HCT116 (cell line): ENCODE measurements at regions not wholly inside any gene's neighbourhood (a gene's known extent, or its start where the extent isn't known, plus 50 kb on each side); places are given as distances from the start of the nearest gene placed in this dataset.

Source experiments
- ATAC-seq: fragments of 200-7000 bp; cut with Tn5 transposase; 2 replicates; pipeline ENCODE4 v1.9.1; 2020; ENCODE audit warnings: mild to moderate bottlenecking, moderate library complexity
- BruUV-seq: library from RNA; stranded (reverse); fragments of 400-500 nt; replicated peaks from 2 replicates; lab custom pipeline; 2021; lab: Mats Ljungman, UMichigan
- CTCF ChIA-PET: fragments of 300-600 bp; sonication (Branson Sonifier 250); formaldehyde crosslinking; loops from one replicate; lab custom pipeline; 2021; ENCODE audit warnings: antibody characterized with exemption; lab: Charles Lee
- POLR2A ChIA-PET: fragments of 300-600, 350-600 bp; sonication (Branson Sonifier 250); formaldehyde crosslinking; loops from one replicate; lab custom pipeline; 2021; ENCODE audit warnings: antibody characterized with exemption; lab: Charles Lee
- RAD21 ChIA-PET, 2 experiments: fragments of 300-600 bp; sonication (Branson Sonifier 250); formaldehyde crosslinking; loops; one replicate each; lab custom pipeline; 2023; ENCODE audit warnings: low total read pairs in 2 of 2; ENCODE audit not compliant: uncharacterized antibody in 2 of 2, unreplicated experiment in 2 of 2, low non-redundant PET in 1 of 2; lab: Charles Lee
- DNase-seq: peaks from one replicate; pipeline ENCODE4 v3.0.0-alpha.2; 2010; ENCODE audit warnings: low read depth, low spot score
- H2AFZ ChIP-seq: fragments of 200-600 bp; shearing (Covaris generic), sonication (generic); 2 replicates; pipeline ENCODE4 v1.6.1; 2017; ENCODE audit warnings: low read depth, mixed run types, mixed read lengths, antibody characterized with exemption, low read length; ENCODE audit not compliant: poor library complexity, severe bottlenecking
- H3K27ac ChIP-seq: 2 replicates; pipeline ENCODE4 v1.5.1; 2012; ENCODE audit warnings: low read depth, low read length
- H3K27me3 ChIP-seq: fragments of 200-600 bp; sonication (generic); 2 replicates; pipeline ENCODE4 v1.6.1; 2016; ENCODE audit warnings: mixed run types, low read length, mixed read lengths; ENCODE audit not compliant: insufficient read depth
- H3K36me3 ChIP-seq, 2 experiments: fragments of 200-500 bp in 1 of 2; fragments of 200-600 bp in 1 of 2; sonication (Bioruptor generic) in 1 of 2; sonication (generic) in 1 of 2; 2 replicates each; pipeline versions ENCODE4 v1.5.1 to v1.6.1; 2014 to 2016; ENCODE audit warnings: low read length in 2 of 2, inconsistent platforms in 1 of 2, mixed read lengths in 1 of 2, mixed run types in 1 of 2; ENCODE audit not compliant: insufficient read depth in 2 of 2, control insufficient read depth in 1 of 2
- H3K4me1 ChIP-seq, 2 experiments: fragments of 200-600 bp in 1 of 2; sonication (generic) in 1 of 2; 2 replicates each; pipeline versions ENCODE4 v1.5.1 to v1.6.1; 2012 to 2017; ENCODE audit warnings: low read length in 2 of 2, inconsistent platforms in 1 of 2, mild to moderate bottlenecking in 1 of 2, mixed read lengths in 1 of 2, mixed run types in 1 of 2, moderate library complexity in 1 of 2; ENCODE audit not compliant: insufficient read depth in 2 of 2, control insufficient read depth in 1 of 2
- H3K4me2 ChIP-seq: fragments of 200-600 bp; sonication (generic); 2 replicates; pipeline ENCODE4 v1.6.1; 2017; ENCODE audit warnings: mixed run types, low read length, mixed read lengths
- H3K4me3 ChIP-seq, 2 experiments: fragments of 200-600 bp in 1 of 2; sonication (generic) in 1 of 2; replicated peaks in 1 of 2; 2 replicates each; pipeline ENCODE4 v1.5.1; 2011 to 2016; ENCODE audit warnings: low read length in 2 of 2, control low read depth in 1 of 2, low read depth in 1 of 2, mild to moderate bottlenecking in 1 of 2, mixed read lengths in 1 of 2, mixed run types in 1 of 2
- H3K79me2 ChIP-seq: fragments of 200-600 bp; sonication (generic); 2 replicates; pipeline ENCODE4 v1.6.1; 2017; ENCODE audit warnings: mild to moderate bottlenecking, mixed run types, low read length, moderate library complexity, mixed read lengths; ENCODE audit not compliant: insufficient read depth
- H3K9ac ChIP-seq: fragments of 200-600 bp; sonication (generic); 2 replicates; pipeline ENCODE4 v1.6.1; 2016; ENCODE audit warnings: low read length, mixed read lengths
- H3K9me2 ChIP-seq: fragments of 200-600 bp; sonication (generic), shearing (Covaris generic); 2 replicates; pipeline ENCODE4 v1.6.1; 2017; ENCODE audit warnings: mixed run types, mild to moderate bottlenecking, moderate library complexity; ENCODE audit not compliant: insufficient read depth
- H3K9me3 ChIP-seq, 2 experiments: fragments of 200-500 bp in 1 of 2; fragments of 200-600 bp in 1 of 2; sonication (Bioruptor generic) in 1 of 2; sonication (generic) in 1 of 2; 2 replicates each; pipeline ENCODE4 v1.6.1; 2014 to 2017; ENCODE audit warnings: low read length in 2 of 2, mixed read lengths in 2 of 2, inconsistent platforms in 1 of 2, low read depth in 1 of 2, mild to moderate bottlenecking in 1 of 2, mixed run types in 1 of 2, moderate library complexity in 1 of 2; ENCODE audit not compliant: control insufficient read depth in 1 of 2, insufficient read depth in 1 of 2
- H4K20me1 ChIP-seq: fragments of 200-600 bp; sonication (generic), shearing (Covaris generic); 2 replicates; pipeline ENCODE4 v1.6.1; 2017; ENCODE audit warnings: mixed run types, mild to moderate bottlenecking, moderate library complexity; ENCODE audit not compliant: insufficient read depth
- ATF3 ChIP-seq: IDR thresholded peaks from 2 replicates; pipeline ENCODE4 v1.6.1; 2012
- CEBPB ChIP-seq: IDR thresholded peaks from 2 replicates; pipeline ENCODE4 v1.6.1; 2012; ENCODE audit warnings: low read depth
- CTCF ChIP-seq, 3 experiments: fragments of 200-600 bp in 1 of 3; sonication (generic) in 1 of 3; IDR thresholded peaks in 2 of 3; conservative IDR thresholded peaks in 1 of 3; 2 replicates each; pipeline ENCODE4 v1.5.1; 2012 to 2017; ENCODE audit warnings: low read depth in 2 of 3, low read length in 2 of 3, antibody characterized with exemption in 1 of 3, borderline replicate concordance in 1 of 3, control low read depth in 1 of 3, mild to moderate bottlenecking in 1 of 3, mixed read lengths in 1 of 3, mixed run types in 1 of 3, moderate library complexity in 1 of 3; ENCODE audit not compliant: insufficient read depth in 1 of 3
- EGR1 ChIP-seq: IDR thresholded peaks from 2 replicates; pipeline ENCODE4 v1.6.1; 2012; ENCODE audit warnings: low read depth
- ELF1 ChIP-seq: IDR thresholded peaks from 2 replicates; pipeline ENCODE4 v1.6.1; 2012; ENCODE audit warnings: low read depth, borderline replicate concordance
- EZH2phosphoT487 ChIP-seq: fragments of 200-600 bp; IDR thresholded peaks from 2 replicates; pipeline ENCODE4 v1.6.1; 2018; ENCODE audit warnings: antibody characterized with exemption, borderline replicate concordance
- JUND ChIP-seq: IDR thresholded peaks from 2 replicates; pipeline ENCODE4 v1.6.1; 2012
- MAX ChIP-seq: IDR thresholded peaks from 2 replicates; pipeline ENCODE4 v1.6.1; 2012
- POLR2A ChIP-seq: IDR thresholded peaks from 2 replicates; pipeline ENCODE4 v1.7.0; 2011; ENCODE audit warnings: borderline replicate concordance; ENCODE audit not compliant: insufficient read depth, insufficient read length; ENCODE audit errors: extremely low read depth
- POLR2AphosphoS5 ChIP-seq: IDR thresholded peaks from 2 replicates; pipeline ENCODE4 v1.6.1; 2011; ENCODE audit warnings: mild to moderate bottlenecking, low read depth, low read length, moderate library complexity
- REST ChIP-seq: IDR thresholded peaks from 2 replicates; pipeline ENCODE4 v1.6.1; 2012; ENCODE audit warnings: low read depth
- SP1 ChIP-seq: IDR thresholded peaks from 2 replicates; pipeline ENCODE4 v1.6.1; 2012; ENCODE audit warnings: low read depth
- SRF ChIP-seq: IDR thresholded peaks from 2 replicates; pipeline ENCODE4 v1.6.1; 2012; ENCODE audit warnings: low read depth
- ZNF274 ChIP-seq: fragments of 200-500 bp; sonication (Bioruptor generic); IDR thresholded peaks from 2 replicates; pipeline ENCODE4 v1.6.1; 2014; ENCODE audit warnings: mild to moderate bottlenecking, low read depth, low read length, inconsistent platforms
- intact Hi-C: fragments of 100-400 bp; cut with micrococcal nuclease; formaldehyde crosslinking; loops from 2 replicates; pipeline ENCODE4 v1.10.0; 2022

GRCh38 chr20:48286601-48287000 lies 501.3 kb upstream of the SULF2 start:
- no peaks in the 10 kb centered on the region for H3K79me2 ChIP-seq
- no peak overlapping the region for H3K4me3 ChIP-seq
- no peak overlapping the region for H2AFZ ChIP-seq
- peaks cover 4 to 5% of the 10 kb centered on the region in 2 experiments; a peak in 2 of 4 replicates for H3K4me1 ChIP-seq
- CTCF ChIA-PET, result no interaction called here
- no TSS peak for BruUV-seq
- H3K9me2 ChIP-seq, result no peaks in the 10 kb centered on the region
- intact Hi-C loops, result no loop called here
- H3K27me3 ChIP-seq, result no peaks in the 10 kb centered on the region
- RAD21 ChIA-PET, result no interaction called here
- DNase-seq, result no peak
- POLR2A ChIA-PET, result no interaction called here
- no peak for ATAC-seq
- H3K27ac ChIP-seq, result no peak overlapping the region
- TF ChIP-seq CEBPB, result no peak
- no peaks in the 10 kb centered on the region for H4K20me1 ChIP-seq
- H3K9me3 ChIP-seq, result no peaks in the 10 kb centered on the region
- H3K36me3 ChIP-seq, result no peaks in the 10 kb centered on the region
- no peak overlapping the region for H3K9ac ChIP-seq
- H3K4me2 ChIP-seq, result no peak overlapping the region

- ATAC-seq (no peak), DNase-seq (no peak)
- H3K4me1 ChIP-seq, result peaks cover 4 to 5% of the 10 kb centered on the region in 2 experiments; a peak in 2 of 4 replicates
- RAD21 ChIA-PET, result no interaction called here
- H3K36me3 ChIP-seq, result no peaks in the 10 kb centered on the region
- no peak overlapping the region for H3K4me3 ChIP-seq
- no peak overlapping the region for H2AFZ ChIP-seq
- no peaks in the 10 kb centered on the region for H3K27me3 ChIP-seq
- intact Hi-C loops, result no loop called here
- POLR2A ChIA-PET, result no interaction called here
- no peaks in the 10 kb centered on the region for H3K9me3 ChIP-seq
- no TSS peak for BruUV-seq
- no peak overlapping the region for H3K9ac ChIP-seq
- no peak overlapping the region for H3K4me2 ChIP-seq
- H3K27ac ChIP-seq, result no peak overlapping the region
- H4K20me1 ChIP-seq, result no peaks in the 10 kb centered on the region
- CTCF ChIA-PET, result no interaction called here
- H3K9me2 ChIP-seq, result no peaks in the 10 kb centered on the region
- H3K79me2 ChIP-seq, result no peaks in the 10 kb centered on the region
- TF ChIP-seq ATF3, result no peak
- TF ChIP-seq REST, result no peak
- TF ChIP-seq EZH2phosphoT487, result no peak
- no peak for TF ChIP-seq POLR2A
- TF ChIP-seq CTCF (IDR thresholded peaks at IDR 0.05 in 2 of 3, conservative IDR thresholded peaks at IDR 0.05 in 1 of 3; ENCODE audit: borderline replicate concordance in 1 of 3, insufficient read depth in 1 of 3, low read depth in 2 of 3, low read length in 2 of 3), result no peak
- TF ChIP-seq ZNF274, result no peak
- TF ChIP-seq SP1, result no peak
- TF ChIP-seq ELF1, result no peak
- TF ChIP-seq EGR1, result no peak
- no peak for TF ChIP-seq POLR2AphosphoS5
- no peak for TF ChIP-seq CEBPB
- TF ChIP-seq MAX, result no peak
- TF ChIP-seq SRF, result no peak
- no peak for TF ChIP-seq JUND
Measured at GRCh38 chr20:48285656-48286055, 500.4 kb upstream of the SULF2 start.
